NCI-H345 treated with DMSO at 0.1 percent for 48 hours (cell line): ENCODE measurements at regions not wholly inside any gene's neighbourhood (a gene's known extent, or its start where the extent isn't known, plus 50 kb on each side); places are given as distances from the start of the nearest gene placed in this dataset.
"Not testable (repeated sequence)": the region's sequence is repeated elsewhere in the genome, so short reads cannot be mapped to it uniquely, and the experiment has no call there.

Experiments used
- DNase-seq: peaks from one replicate; lab custom pipeline; 2025; ENCODE audit not compliant: unreplicated experiment; lab: John Stamatoyannopoulos, UW

- no peak for DNase-seq
These were observed 383.7 kb downstream of the CAAP1 start for GRCh38 chr9:26508897-26509296.

- no peak for DNase-seq
These were observed 388.5 kb downstream of the CAAP1 start for GRCh38 chr9:26504057-26504456.

GRCh38 chr9:26502311-26502710 is 390.3 kb downstream of the CAAP1 start:
- DNase-seq = no peak

- DNase-seq = no peak
These were observed 392.1 kb downstream of the CAAP1 start for GRCh38 chr9:26500471-26500870.

GRCh38 chr9:26492608-26493521 is 399.7 kb downstream of the CAAP1 start:
- not testable (repeated sequence) for DNase-seq

GRCh38 chr9:26491922-26492607 is 400.5 kb downstream of the CAAP1 start:
- not testable (repeated sequence) for DNase-seq

GRCh38 chr9:26483991-26484390 is 408.6 kb downstream of the CAAP1 start:
- no peak for DNase-seq

GRCh38 chr9:26477963-26478362 is 414.6 kb downstream of the CAAP1 start:
- no peak for DNase-seq

GRCh38 chr9:26471261-26471660 is 421.3 kb downstream of the CAAP1 start:
- no peak for DNase-seq

GRCh38 chr9:26470284-26470683 is 422.3 kb downstream of the CAAP1 start:
- no peak for DNase-seq

GRCh38 chr9:26463837-26464236 is 428.8 kb downstream of the CAAP1 start:
- DNase-seq = no peak

GRCh38 chr9:26462751-26463150 is 429.9 kb downstream of the CAAP1 start:
- DNase-seq = no peak

GRCh38 chr9:26462213-26462612 is 430.4 kb downstream of the CAAP1 start:
- no peak for DNase-seq

GRCh38 chr9:26460624-26461023 is 432.0 kb downstream of the CAAP1 start:
- no peak for DNase-seq

GRCh38 chr9:26459959-26460358 is 432.6 kb downstream of the CAAP1 start:
- DNase-seq = no peak

GRCh38 chr9:26458054-26458453 is 434.5 kb downstream of the CAAP1 start:
- DNase-seq = no peak

GRCh38 chr9:26457151-26457550 is 435.5 kb downstream of the CAAP1 start:
- DNase-seq = no peak

- DNase-seq = no peak
These were observed 453.5 kb downstream of the CAAP1 start for GRCh38 chr9:26439061-26439624.

GRCh38 chr9:26437056-26437711 is 455.4 kb downstream of the CAAP1 start:
- DNase-seq = no peak

- no peak for DNase-seq
These were observed 466.0 kb downstream of the CAAP1 start for GRCh38 chr9:26426551-26427131.

- DNase-seq = no peak
These were observed 474.1 kb downstream of the CAAP1 start for GRCh38 chr9:26418480-26418879.
